GM10266 (cell line): ENCODE measurements at regions not wholly inside any gene's neighbourhood (a gene's known extent, or its start where the extent isn't known, plus 50 kb on each side); places are given as distances from the start of the nearest gene placed in this dataset.

Experiments
- DNase-seq: peaks from one replicate; pipeline ENCODE4 v3.0.0; 2012; ENCODE audit errors: extremely low spot score
- TF ChIP-seq, protein P1 (sequence below): IDR thresholded peaks from 2 replicates; pipeline ENCODE4 v1.5.1; 2012; ENCODE audit warnings: mild to moderate bottlenecking, low read depth; ENCODE audit not compliant: control insufficient read depth, insufficient read depth; ENCODE audit errors: missing control alignments

- no peak for DNase-seq
- TF ChIP-seq, protein P1, sequence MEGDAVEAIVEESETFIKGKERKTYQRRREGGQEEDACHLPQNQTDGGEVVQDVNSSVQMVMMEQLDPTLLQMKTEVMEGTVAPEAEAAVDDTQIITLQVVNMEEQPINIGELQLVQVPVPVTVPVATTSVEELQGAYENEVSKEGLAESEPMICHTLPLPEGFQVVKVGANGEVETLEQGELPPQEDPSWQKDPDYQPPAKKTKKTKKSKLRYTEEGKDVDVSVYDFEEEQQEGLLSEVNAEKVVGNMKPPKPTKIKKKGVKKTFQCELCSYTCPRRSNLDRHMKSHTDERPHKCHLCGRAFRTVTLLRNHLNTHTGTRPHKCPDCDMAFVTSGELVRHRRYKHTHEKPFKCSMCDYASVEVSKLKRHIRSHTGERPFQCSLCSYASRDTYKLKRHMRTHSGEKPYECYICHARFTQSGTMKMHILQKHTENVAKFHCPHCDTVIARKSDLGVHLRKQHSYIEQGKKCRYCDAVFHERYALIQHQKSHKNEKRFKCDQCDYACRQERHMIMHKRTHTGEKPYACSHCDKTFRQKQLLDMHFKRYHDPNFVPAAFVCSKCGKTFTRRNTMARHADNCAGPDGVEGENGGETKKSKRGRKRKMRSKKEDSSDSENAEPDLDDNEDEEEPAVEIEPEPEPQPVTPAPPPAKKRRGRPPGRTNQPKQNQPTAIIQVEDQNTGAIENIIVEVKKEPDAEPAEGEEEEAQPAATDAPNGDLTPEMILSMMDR, result no peak
Measured at GRCh38 chr5:14006823-14007520, 62.5 kb upstream of the DNAH5 start.

DNA sequence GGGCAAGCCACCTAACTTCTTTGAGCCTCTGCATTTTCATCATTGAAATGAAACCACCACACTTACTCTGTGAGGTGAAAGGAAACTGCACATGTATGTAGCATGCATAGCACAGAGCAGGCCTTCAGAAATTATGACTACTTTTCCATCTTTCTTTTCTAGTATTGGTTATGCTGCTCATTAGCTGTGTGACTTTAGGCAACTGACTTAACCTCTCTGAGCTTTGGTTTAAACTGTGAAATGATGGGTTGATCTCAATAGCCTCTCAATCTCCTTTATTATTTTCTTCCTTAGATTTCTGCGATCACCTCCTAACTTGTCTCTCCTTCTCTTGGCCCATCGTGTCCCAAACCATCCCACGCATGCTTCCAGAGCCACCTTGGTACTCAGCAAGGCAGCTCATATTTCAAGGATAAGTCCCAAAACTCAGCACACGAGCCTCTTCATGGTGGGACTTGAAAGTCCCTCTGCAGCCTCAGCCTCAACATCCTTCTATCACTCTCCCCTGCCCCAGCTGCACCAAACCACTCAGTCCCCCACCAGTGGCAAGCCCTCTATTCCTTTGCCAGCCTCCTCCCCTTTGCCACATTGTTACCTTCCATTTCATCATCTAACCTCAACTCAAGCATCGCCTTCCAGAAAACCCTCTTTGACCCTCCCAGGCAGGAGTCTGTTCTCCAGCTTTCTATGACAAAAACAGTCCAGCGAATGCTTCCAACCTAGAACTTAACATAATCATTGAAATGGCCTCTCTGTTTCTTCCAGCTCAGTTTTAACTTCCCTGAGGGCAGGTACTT is 60.3 kb upstream of the DNAH5 start:
- DNase-seq, result no peak
- TF ChIP-seq, protein P1, result no peak

DNA sequence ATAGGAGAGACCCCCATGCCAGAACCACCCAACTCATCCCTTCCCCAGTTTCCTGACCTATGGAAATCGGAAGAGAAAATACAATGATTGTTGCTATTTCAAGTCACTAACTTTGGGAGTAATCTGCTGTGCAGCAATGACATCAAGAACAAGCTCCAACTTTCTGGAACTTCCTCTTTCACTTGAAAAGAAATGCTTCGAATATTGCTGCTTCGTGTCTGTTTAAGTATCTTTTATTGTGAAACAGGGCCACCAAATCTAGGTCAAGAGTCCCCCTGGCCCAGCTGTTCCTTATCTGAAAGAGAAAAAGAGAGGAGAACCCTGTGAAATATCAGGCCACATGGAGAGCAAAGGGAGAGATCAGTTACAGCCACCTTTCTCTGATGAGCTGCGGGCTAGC is 59.4 kb upstream of the DNAH5 start:
- TF ChIP-seq, protein P1, result no peak
- no peak for DNase-seq

DNA sequence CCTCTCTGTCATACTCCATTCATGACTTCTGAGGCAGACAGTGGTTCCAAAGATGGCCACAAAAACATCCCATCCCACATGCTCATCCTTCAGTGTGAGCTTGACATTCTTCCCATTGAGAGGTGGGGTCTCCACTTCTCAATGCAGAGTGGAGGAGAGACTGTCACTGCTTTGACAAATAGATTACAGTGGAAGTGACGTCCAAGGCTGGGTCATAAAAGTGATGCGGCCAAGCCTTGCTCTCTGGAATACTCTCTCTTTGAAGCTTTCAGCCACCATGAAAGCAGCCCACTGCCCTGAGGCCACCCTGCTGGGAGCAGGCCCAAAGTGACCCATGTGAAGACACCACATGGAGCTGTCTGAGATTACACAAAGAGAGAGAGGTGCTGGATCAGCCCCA is 59.0 kb upstream of the DNAH5 start:
- DNase-seq, result no peak
- TF ChIP-seq, protein P1, result no peak

DNA sequence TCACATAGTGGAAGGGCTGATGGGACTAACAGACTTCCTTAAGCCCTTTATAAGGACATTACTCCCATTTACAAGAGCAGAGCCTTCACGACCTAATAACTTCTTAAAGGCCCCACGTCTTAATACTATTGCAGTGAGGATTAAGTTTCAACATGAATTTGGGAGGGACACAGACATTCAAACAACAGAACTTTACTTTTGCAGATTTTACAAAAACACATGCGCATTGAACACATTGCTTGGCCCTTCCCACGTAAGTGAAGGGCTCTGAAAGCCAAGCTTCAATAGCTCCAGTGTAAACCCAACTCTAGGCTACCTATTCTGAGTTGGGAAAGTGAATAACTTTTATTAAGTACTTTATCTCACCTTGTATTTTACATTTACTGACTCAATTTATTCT is 53.8 kb upstream of the DNAH5 start:
- TF ChIP-seq, protein P1, result no peak
- DNase-seq, result no peak

GRCh38 chr5:13997514-13997913 is 53.0 kb upstream of the DNAH5 start:
- DNase-seq, result no peak
- TF ChIP-seq, protein P1, result no peak
